ENCODE measurements at regions not wholly inside any gene's neighbourhood (a gene's known extent, or its start where the extent isn't known, plus 50 kb on each side); places are given as distances from the start of the nearest gene placed in this dataset.

- TF ChIP-seq NCOA1 (CRISPR knock-in tag; IDR thresholded peaks at IDR 0.05) (no peak), E2F1 (CRISPR knock-in tag; IDR thresholded peaks at IDR 0.05) (no peak), POLR2A (IDR thresholded peaks at IDR 0.05; ENCODE audit: insufficient read depth in 1 of 2, low read depth in 2 of 2, low read length in 2 of 2) (no peak), CTCF (CRISPR knock-in tag; IDR thresholded peaks at IDR 0.05) (no peak), ZNF569 (CRISPR knock-in tag; IDR thresholded peaks at IDR 0.05; ENCODE audit: borderline replicate concordance) (no peak), MAFK (conservative IDR thresholded peaks at IDR 0.05 in 1 of 2, IDR thresholded peaks at IDR 0.05 in 1 of 2; ENCODE audit: low read length in 2 of 2) (no peak)
Measured at GRCh38 chr12:67885375-67886169, 103.7 kb upstream of the IFNG-AS1 start.
